HG03521 (cell line): ENCODE measurements at regions not wholly inside any gene's neighbourhood (a gene's known extent, or its start where the extent isn't known, plus 50 kb on each side); places are given as distances from the start of the nearest gene placed in this dataset.
A peak's percentile ranks its signal among the peaks of the same experiment; 100 is the strongest.
"Not testable (repeated sequence)": the region's sequence is repeated elsewhere in the genome, so short reads cannot be mapped to it uniquely, and the experiment has no call there.

ENCODE experiments used
- ATAC-seq: cut with Tn5 transposase; IDR thresholded peaks from one replicate; pipeline ENCODE4 v1.9.1; 2021; ENCODE audit warnings: mild to moderate bottlenecking, moderate library complexity; ENCODE audit not compliant: unreplicated experiment

- no peak for ATAC-seq
Observed at GRCh38 chr2:138893746-138894145, 113.6 kb upstream of the NXPH2 start.

GRCh38 chr2:138881126-138881525, 100.9 kb upstream of the NXPH2 start:
- no peak for ATAC-seq

GRCh38 chr2:138879931-138880330, 99.7 kb upstream of the NXPH2 start:
- no peak for ATAC-seq

GRCh38 chr2:138877421-138877820, 97.2 kb upstream of the NXPH2 start:
- no peak for ATAC-seq

GRCh38 chr2:138874251-138874650, 94.1 kb upstream of the NXPH2 start:
- ATAC-seq = no peak

- not testable (repeated sequence) for ATAC-seq
Observed at GRCh38 chr2:138872116-138872515, 91.9 kb upstream of the NXPH2 start.

GRCh38 chr2:138871312-138871711, 91.1 kb upstream of the NXPH2 start:
- ATAC-seq = no peak

DNA sequence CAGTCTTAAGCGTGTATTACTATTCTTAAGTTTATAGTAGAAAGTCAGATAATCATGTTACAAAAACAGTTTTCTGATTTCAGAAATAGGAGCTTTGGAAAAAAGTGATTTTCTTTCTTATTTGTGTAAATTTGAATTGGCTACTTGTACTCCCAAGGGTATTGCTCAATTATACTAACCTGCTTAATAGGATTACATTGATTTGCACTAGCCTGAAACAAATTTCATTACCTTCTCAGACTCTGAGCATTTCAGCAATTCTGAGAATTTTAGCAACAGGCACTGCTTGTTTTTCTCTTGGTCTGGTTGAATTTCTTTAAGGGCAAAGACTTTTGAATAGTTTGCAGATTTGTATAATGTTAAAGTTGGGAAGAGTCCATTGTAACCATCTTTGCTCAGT, 87.2 kb upstream of the NXPH2 start:
- ATAC-seq = no peak

- no peak for ATAC-seq
Observed at GRCh38 chr2:138866797-138867196, 86.6 kb upstream of the NXPH2 start.

DNA sequence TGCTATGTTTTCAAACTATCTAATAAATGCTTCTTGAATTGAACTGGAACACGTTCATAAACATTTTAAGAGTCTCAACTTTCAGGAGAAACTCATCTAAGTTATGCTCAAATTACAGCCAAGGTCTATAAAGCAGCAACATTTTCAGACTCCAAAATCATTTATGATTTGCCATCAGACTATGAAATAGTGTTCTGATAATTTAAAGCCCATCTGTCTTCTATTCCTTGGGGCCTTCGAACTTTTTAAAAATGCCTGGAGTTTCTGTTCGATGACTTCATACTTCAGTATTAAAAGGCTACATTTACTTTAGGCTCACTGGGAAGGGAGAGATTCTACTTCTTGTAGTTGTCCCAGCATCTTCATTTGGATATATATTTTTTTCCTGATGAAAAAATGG, 73.6 kb upstream of the NXPH2 start:
- no peak for ATAC-seq

DNA sequence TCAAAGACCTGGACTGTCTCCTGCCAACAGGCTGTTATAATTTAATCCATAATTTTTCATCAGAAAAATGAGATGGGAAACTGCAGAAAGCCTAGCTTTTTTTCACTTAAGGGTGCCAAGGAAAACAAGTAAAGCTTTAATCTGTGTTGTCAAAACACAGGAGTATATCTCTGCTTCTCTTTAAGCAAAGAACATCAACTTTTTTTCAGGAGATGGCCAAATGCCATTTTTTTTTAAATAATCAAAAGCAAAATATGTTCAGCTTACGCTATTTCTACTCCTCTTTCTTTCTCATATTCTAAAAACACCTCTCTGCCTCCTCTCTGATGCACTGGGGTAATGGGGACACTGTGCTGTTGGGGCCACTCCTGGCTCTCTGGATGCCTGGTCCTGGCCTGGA, 73.1 kb upstream of the NXPH2 start:
- ATAC-seq = no peak

- peak; percentile 64 for ATAC-seq
Observed at GRCh38 chr2:138846216-138846821, 66.1 kb upstream of the NXPH2 start.

DNA sequence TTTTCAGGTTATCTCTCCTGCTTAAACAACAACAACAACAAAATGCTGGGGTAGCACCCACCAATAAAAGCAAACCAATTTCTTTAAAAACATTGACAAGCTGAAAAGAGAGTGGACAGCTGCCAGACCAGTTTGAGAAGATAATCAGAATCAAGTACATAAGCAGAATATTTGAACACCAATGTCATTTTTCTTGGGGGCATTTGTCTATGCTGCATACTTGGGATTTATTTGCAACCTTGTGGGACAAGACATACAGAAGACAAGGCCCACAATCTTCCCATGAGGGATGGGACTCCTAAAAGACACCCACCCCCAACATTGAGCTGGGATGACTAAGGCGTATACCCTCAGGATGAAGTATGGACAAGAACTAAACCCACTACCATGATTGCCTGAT, 62.2 kb upstream of the NXPH2 start:
- ATAC-seq = no peak

DNA sequence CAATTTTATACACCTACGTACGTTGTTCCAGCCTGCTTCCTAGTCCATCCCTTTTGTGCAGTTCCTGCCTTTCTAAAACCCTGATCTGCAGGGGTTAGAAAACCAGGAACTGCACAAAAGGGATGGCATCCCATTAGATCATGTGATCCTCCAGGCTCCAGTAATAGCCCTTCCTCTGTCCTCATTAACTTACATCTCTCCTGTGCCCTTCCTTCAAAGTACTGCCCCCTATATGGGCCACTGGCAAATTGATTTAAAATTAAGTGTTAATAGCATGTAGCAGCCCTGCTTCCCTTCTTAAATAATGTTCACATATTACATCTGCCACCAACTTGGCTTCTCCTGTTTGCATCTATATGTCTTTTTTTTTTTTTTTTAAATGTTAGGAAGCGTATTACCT, 61.3 kb upstream of the NXPH2 start:
- ATAC-seq = no peak

DNA sequence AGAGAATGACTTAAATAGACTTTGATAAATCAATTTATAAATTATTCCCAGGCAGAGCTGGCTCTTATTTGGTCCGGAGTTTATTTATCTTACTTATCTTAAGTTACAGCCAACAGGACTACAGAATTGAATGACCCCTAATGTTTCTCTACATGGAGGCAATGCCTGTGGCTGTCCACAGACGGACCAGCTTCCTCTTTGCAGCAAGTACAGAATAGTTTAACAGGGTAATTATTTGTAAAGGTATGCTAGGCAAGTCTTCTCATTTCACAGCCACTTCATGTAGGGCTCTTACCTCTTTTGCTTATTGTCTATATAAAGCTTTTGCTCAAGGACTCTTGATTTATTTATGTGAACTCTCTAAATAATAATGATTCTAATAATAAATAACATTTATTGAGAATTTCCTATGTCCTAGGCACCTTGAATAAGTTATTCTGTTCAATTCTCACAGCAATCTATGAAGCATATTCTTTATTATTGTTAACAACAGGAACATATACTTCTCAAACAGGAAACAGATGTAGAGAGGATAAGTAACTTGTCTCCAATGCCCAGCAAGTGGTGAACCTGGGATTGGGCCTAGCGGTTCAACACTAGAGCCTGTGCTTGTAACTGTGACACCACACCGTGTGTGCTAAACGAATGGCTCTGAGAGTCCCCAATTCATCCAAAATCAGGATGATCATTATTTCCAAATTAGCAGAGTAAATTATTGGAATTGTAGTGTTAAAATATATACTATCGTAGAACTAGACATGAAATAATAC, 58.8 kb upstream of the NXPH2 start:
- ATAC-seq = no peak

- ATAC-seq = no peak
Observed at GRCh38 chr2:138831691-138832090, 51.5 kb upstream of the NXPH2 start.

DNA sequence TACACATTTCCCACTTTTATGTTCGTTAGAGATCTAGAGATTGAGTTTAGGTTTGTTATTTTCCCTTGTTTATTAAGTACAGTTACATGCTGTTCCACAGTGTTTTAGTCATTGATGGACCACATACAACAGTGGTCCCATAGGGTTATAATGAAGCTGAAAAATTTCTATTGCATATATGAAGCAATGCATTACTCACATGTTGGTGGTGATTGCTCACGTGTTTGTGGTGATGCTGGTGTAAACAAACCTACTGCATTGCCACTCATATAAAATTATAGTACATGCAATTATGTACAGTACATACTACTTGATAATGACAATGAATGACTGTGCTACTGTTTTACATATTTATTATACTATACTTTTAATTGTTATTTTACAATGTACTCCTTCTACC, 51.0 kb upstream of the NXPH2 start:
- no peak for ATAC-seq

- no peak for ATAC-seq
Observed at GRCh38 chr2:138830547-138830946, 50.4 kb upstream of the NXPH2 start.
